C4-2B (cell line): ENCODE measurements at regions not wholly inside any gene's neighbourhood (a gene's known extent, or its start where the extent isn't known, plus 50 kb on each side); places are given as distances from the start of the nearest gene placed in this dataset.

ENCODE experiments used
- H3K27ac ChIP-seq: fragments of 450-650 bp; 2 replicates; pipeline ENCODE4 v1.5.1; 2017
- CTCF ChIP-seq: fragments of 450-650 bp; conservative IDR thresholded peaks from 2 replicates; pipeline ENCODE4 v1.5.1; 2017; ENCODE audit warnings: mild to moderate bottlenecking
- ZFX ChIP-seq: fragments of 450-650 bp; IDR thresholded peaks from 2 replicates; pipeline ENCODE4 v1.6.1; 2017

DNA sequence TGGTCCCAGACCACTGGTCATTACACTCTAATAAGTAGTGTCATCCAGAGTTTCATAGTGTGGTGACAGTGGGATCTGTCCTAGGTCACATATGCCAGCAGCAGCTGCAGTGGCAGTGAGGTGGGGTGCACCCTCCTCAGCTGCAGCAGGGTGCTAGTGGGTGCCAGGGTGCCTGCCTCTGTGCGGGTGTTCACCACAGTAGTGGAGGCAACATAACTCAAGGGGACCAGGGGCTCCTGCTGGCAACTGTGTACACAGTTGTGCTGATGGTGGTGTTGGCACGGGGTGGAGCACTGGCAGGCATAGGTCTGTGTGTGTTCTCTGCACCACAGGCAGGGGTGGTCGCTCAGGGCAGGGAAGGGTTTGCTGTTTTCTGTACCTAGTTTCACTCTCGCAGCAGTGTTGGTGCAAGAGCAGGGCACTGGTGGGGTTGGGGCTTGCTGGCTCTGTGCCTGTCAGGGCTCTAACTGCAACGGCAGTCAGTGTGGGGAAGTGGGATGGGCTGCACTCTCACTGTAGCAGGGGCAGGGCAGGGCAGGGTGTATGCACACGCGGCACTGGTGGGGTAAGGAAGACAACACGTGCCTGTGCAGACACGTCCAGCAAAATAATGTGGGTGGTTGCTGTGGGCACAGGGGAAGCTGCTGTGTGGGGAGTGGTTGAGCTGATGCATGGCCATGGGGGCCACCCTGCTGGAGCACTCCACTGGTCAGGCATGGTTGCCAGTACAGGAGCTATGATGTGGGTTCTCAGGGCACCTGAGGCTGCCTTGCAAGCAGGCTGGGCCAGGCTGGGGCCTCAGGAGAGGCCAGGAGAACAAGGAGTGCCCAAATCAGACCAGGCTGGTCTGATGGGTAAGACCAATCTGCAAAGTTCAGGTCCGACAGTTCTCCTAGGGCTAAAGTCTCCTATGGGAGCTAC, 226.6 kb downstream of the MEIS1 start:
- no peak overlapping the region for H3K27ac ChIP-seq
- no peak for TF ChIP-seq CTCF

DNA sequence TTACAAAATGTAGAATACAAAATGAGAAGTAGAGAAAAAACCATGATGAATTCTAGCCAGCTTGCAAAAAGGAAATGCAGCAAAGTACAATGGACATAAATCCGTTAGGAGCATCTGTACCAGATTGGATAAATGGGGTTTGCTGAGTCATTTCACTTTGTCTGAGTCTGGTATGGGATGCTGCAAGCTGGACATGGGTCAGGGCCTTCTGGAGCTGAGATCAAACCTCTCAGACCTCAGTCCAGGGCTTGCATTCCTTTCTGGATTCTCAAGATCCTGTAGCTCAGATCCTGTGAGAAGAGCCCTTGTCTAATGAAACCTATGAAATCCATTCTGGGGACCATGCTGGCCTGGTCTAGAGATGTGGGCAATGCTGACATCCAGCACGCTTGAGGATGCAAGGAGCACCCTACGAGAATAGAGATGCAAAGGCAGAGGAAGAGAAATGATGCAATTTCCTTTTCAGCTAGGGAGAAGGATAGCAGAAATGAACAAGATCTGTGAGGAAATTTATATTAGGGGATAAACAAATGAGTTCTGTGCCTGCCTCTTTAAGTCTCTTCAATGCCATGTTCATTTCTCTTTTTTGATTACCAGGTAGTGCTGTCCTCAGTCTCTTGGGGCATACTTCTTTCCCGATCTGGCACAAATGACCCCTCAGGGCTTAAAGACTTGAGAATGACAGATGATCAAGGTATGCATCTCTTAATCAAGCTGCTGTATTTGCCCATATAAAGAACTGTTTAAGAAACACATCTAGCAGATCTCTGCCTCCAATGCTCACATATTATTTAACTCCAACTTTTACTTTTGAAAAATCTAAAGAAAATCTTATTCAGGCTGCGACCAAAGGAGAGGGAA, 230.4 kb downstream of the MEIS1 start:
- no peak for TF ChIP-seq CTCF
- TF ChIP-seq ZFX = no peak
- no peak overlapping the region for H3K27ac ChIP-seq

DNA sequence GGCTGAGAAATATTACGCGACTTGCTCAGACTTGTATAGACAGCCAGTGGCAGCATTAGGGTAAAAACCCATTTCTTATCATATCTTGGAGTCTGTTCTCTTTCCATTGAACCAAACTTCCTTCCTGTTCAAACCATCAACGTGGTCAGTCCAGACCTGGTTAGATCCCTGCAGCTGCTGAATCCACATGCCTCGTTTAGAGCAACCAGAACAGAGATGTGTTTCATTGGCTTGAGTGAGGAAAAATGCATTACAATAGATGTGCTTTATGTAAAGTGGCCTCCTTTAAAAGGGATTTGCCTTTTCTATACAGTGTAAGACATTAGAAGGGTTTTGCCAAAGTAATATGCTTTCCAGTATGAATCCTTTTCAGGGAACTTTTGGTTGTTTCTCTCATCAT, 232.4 kb downstream of the MEIS1 start:
- no peak overlapping the region for H3K27ac ChIP-seq
- TF ChIP-seq CTCF (no peak), ZFX (no peak)

- TF ChIP-seq ZFX (no peak), CTCF (no peak)
- no peak overlapping the region for H3K27ac ChIP-seq
Measured at GRCh38 chr2:66673286-66673685, 238.4 kb downstream of the MEIS1 start.

GRCh38 chr2:66674087-66674486, 239.2 kb downstream of the MEIS1 start:
- TF ChIP-seq ZFX (no peak), CTCF (no peak)
- H3K27ac ChIP-seq = no peak overlapping the region

DNA sequence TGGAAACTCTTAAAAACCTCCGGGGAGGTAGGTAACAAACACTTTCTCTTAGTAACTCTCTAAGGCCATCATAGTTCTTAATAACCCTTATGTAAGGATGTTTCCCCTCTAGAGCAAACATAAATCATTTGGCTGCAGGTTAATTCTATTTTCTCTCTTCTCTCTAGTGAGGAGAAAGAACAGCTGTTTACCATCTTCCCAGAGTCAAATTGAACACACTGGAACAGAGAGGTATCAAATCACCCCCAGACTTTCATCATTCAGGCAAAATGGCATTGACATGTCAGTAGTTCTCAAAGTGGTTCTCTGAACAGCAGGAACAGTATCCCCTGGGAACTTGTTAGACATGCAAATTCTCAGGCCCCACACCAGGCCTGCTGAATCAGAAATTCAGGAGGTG, 240.7 kb downstream of the MEIS1 start:
- H3K27ac ChIP-seq = no peak overlapping the region
- no peak for TF ChIP-seq ZFX
- TF ChIP-seq CTCF = no peak

DNA sequence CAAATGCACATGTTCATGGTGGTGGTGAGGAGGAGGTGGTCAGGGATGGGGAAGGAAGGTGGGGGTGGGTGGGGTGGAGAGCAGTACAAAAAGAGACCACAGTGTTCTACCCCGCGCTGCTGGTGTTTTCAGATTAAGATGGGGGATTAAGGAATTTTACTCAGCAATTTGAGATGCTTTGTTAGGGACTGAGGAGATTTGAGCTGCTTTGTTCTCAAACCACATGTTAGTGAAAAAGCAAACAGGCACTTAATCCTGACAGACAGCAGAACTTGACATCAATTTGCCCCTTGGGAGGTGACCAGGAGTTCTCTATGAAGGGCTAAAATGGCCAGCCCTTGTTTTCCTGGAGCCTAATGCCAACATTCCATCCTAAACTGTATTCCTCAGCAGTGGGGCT, 244.5 kb downstream of the MEIS1 start:
- no peak overlapping the region for H3K27ac ChIP-seq
- TF ChIP-seq ZFX = no peak
- TF ChIP-seq CTCF = no peak
